ENCODE measurements at regions not wholly inside any gene's neighbourhood (a gene's known extent, or its start where the extent isn't known, plus 50 kb on each side); places are given as distances from the start of the nearest gene placed in this dataset.
"Not testable (repeated sequence)": the region's sequence is repeated elsewhere in the genome, so short reads cannot be mapped to it uniquely, and the experiment has no call there.

- H3K36me3 ChIP-seq = no peaks in the 10 kb centered on the region
These were observed 774.1 kb upstream of the AUTS2 start for GRCh38 chr7:68823996-68824780.

GRCh38 chr7:68828575-68828974 lies 769.7 kb upstream of the AUTS2 start:
- Histone ChIP-seq H3K9me3 (no peaks in the 10 kb centered on the region), H3K4me3 (no peak overlapping the region), H3K27me3 (no peaks in the 10 kb centered on the region), H3K4me1 (no peaks in the 10 kb centered on the region), H3K27ac (no peak overlapping the region), H3K36me3 (no peaks in the 10 kb centered on the region)
- intact Hi-C loops (cut with DNase I; ENCODE audit: low total_unique reads) (no loop called here), in situ Hi-C loops (cut with MboI; ENCODE audit: low sequenced_read_pairs in 4 of 4) (no loop called here)
- TF ChIP-seq POLR2A (IDR thresholded peaks at IDR 0.05) (no peak), CTCF (IDR thresholded peaks at IDR 0.05 in 4 of 5, conservative IDR thresholded peaks at IDR 0.05 in 1 of 5) (no peak)
- no peak for ATAC-seq
- no peak for DNase-seq

More at GRCh38 chr7:68823996-68824780, 774.1 kb upstream of the AUTS2 start:
- Histone ChIP-seq H3K4me1 (no peaks in the 10 kb centered on the region), H3K9me3 (no peaks in the 10 kb centered on the region), H3K27me3 (no peaks in the 10 kb centered on the region), H3K27ac (no peak overlapping the region), H3K4me3 (no peak overlapping the region)
- TF ChIP-seq CTCF (IDR thresholded peaks at IDR 0.05 in 4 of 5, conservative IDR thresholded peaks at IDR 0.05 in 1 of 5) (no peak), POLR2A (IDR thresholded peaks at IDR 0.05) (no peak)
- ATAC-seq (no peak), DNase-seq (no peak)
- in situ Hi-C loops (cut with MboI; ENCODE audit: low sequenced_read_pairs in 4 of 4) (no loop called here), intact Hi-C loops (cut with DNase I; ENCODE audit: low total_unique reads) (no loop called here)

- DNase-seq = no peak
- no peak overlapping the region for H3K4me3 ChIP-seq
- H3K27ac ChIP-seq = no peak overlapping the region
- intact Hi-C loops (cut with DNase I; ENCODE audit: low total_unique reads) = no loop called here
- no peaks in the 10 kb centered on the region for H3K27me3 ChIP-seq
- ATAC-seq = no peak
- no peaks in the 10 kb centered on the region for H3K4me1 ChIP-seq
- no peak for TF ChIP-seq CTCF (IDR thresholded peaks at IDR 0.05 in 4 of 5, conservative IDR thresholded peaks at IDR 0.05 in 1 of 5)
- TF ChIP-seq POLR2A (IDR thresholded peaks at IDR 0.05) = no peak
- no peaks in the 10 kb centered on the region for H3K36me3 ChIP-seq
- H3K9me3 ChIP-seq = no peaks in the 10 kb centered on the region
- in situ Hi-C loops (cut with MboI; ENCODE audit: low sequenced_read_pairs in 4 of 4) = no loop called here
These were observed 764.9 kb upstream of the AUTS2 start for GRCh38 chr7:68833422-68833821.

- H3K27me3 ChIP-seq = no peaks in the 10 kb centered on the region
- intact Hi-C loops (cut with DNase I; ENCODE audit: low total_unique reads) (no loop called here), in situ Hi-C loops (cut with MboI; ENCODE audit: low sequenced_read_pairs in 4 of 4) (no loop called here)
- no peak for TF ChIP-seq CTCF (IDR thresholded peaks at IDR 0.05 in 4 of 5, conservative IDR thresholded peaks at IDR 0.05 in 1 of 5)
- no peak for TF ChIP-seq POLR2A (IDR thresholded peaks at IDR 0.05)
- no peak overlapping the region for H3K4me3 ChIP-seq
- H3K4me1 ChIP-seq = no peaks in the 10 kb centered on the region
- DNase-seq (no peak), ATAC-seq (no peak)
- no peaks in the 10 kb centered on the region for H3K9me3 ChIP-seq
- H3K27ac ChIP-seq = no peak overlapping the region
- H3K36me3 ChIP-seq = no peaks in the 10 kb centered on the region
These were observed 759.3 kb upstream of the AUTS2 start for GRCh38 chr7:68839014-68839413.

- no peaks in the 10 kb centered on the region for H3K4me1 ChIP-seq
- intact Hi-C loops (cut with DNase I; ENCODE audit: low total_unique reads) = no loop called here
- H3K4me3 ChIP-seq = no peak overlapping the region
- TF ChIP-seq POLR2A (IDR thresholded peaks at IDR 0.05) = no peak
- TF ChIP-seq CTCF (IDR thresholded peaks at IDR 0.05 in 4 of 5, conservative IDR thresholded peaks at IDR 0.05 in 1 of 5) = no peak
- ATAC-seq = no peak
- DNase-seq = no peak
- no peaks in the 10 kb centered on the region for H3K27me3 ChIP-seq
- in situ Hi-C loops (cut with MboI; ENCODE audit: low sequenced_read_pairs in 4 of 4) = no loop called here
- H3K27ac ChIP-seq = no peak overlapping the region
- H3K9me3 ChIP-seq = no peaks in the 10 kb centered on the region
- no peaks in the 10 kb centered on the region for H3K36me3 ChIP-seq
These were observed 757.3 kb upstream of the AUTS2 start for GRCh38 chr7:68840991-68841390.

GRCh38 chr7:68843985-68844384 lies 754.3 kb upstream of the AUTS2 start:
- in situ Hi-C loops (cut with MboI; ENCODE audit: low sequenced_read_pairs in 4 of 4); H3K36me3 ChIP-seq; DNase-seq; H3K27me3 ChIP-seq; H3K9me3 ChIP-seq; H3K4me3 ChIP-seq; intact Hi-C loops (cut with DNase I; ENCODE audit: low total_unique reads); H3K27ac ChIP-seq; ATAC-seq; H3K4me1 ChIP-seq: not testable (repeated sequence)

Measured in gastrocnemius medialis (tissue), 4 donors.